DMS79 treated with DMSO at 0.1 percent for 48 hours (cell line): ENCODE measurements at regions not wholly inside any gene's neighbourhood (a gene's known extent, or its start where the extent isn't known, plus 50 kb on each side); places are given as distances from the start of the nearest gene placed in this dataset.
"Not testable (repeated sequence)": the region's sequence is repeated elsewhere in the genome, so short reads cannot be mapped to it uniquely, and the experiment has no call there.

ENCODE experiments used
- DNase-seq: peaks from one replicate; lab custom pipeline; 2025; lab: John Stamatoyannopoulos, UW

DNA sequence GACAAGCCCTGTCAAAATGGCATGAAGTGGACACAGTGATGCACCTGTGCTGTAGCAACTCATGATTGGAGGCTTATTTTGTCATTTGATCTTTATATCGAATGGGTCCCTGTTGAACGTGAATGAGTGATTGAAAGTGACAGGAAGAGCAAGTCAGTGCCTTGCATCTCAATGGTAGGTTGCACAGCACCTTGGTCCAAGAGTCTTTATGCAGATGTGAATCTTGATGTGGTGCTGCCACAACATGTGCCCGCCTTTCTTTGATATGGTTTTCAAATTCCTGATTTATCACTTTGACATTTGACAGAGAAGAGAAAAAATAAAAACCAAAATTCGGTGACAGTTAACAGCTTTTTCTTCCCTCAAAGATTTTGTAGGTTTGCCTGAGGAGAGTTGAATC is 1182.4 kb downstream of the DNAJB9 start:
- DNase-seq, result no peak

DNA sequence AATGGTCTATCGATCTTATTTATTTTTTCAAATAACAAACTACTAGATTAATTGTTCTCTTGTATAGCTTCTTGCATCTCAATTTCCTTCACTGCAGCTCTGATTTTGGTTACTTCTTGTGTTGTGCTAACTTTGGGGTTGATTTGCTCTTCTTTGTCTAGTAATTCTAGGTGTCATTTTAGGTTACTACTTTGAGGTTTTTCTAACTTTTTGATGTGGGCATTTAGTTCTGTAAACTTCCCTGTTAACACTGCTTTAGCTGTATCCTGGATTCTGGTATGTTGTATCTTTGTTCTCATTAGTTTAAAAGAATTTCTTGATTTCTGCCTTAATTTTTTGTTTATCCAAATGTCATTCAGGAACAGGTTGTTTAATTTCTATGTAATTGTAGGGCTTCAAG is 1188.0 kb downstream of the DNAJB9 start:
- DNase-seq, result no peak

DNA sequence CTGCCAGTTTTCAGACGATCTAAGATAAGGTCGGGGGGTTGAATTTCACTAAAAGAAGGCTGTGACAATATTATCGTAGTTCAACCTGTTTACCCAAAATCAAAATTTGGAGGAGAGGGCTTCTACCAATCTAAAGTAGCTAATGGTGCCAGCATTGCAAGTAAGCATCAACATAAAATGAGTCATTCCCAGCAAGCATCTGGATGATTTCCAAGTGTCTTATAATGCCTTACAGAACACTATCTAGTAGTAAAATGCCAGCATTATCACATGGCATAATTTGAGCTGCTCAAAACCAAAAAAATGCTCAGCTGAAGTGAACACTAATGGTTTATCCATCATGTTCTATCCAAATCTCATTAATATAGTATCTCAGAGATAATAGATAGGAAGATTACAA is 1193.9 kb downstream of the DNAJB9 start:
- DNase-seq, result no peak

DNA sequence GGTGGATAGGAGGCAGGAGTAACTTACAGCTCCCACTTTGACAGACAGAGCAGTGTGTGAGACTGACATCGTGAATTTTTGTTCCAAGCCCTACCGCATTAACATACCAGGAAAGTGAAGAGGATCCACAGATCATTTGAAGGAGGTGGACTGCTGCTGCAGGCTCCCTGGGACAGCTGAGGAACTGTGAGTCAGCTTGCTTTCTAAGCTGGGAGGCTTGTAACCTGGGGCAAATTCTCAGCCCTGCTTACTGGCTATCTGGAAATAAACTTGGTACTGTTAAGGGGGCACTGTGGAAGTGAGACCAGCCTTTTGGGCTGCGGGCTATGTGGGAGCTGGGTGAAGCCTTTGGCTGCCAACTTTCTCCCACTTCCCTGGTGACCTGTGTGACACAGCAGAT is 1202.5 kb downstream of the DNAJB9 start:
- DNase-seq, result no peak

DNA sequence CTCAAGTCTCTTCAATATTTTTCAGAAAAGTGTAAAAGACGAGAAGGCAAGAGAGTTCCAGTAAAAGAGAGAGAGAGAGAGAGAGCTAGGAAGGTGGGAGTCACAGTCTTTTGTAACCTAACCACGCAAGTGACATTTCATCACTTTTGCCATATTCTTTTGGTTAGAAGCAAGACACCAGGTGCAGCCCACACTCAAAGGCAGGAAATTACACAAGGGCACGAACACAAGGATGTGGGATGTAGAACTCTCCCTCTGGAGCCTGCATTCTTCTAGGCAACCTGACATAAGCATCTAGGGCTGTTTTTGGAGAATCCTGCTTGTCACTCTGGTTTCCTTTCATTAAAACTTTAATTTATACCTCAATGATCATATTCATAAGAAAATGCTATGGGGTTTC is 1213.1 kb downstream of the DNAJB9 start:
- no peak for DNase-seq

DNA sequence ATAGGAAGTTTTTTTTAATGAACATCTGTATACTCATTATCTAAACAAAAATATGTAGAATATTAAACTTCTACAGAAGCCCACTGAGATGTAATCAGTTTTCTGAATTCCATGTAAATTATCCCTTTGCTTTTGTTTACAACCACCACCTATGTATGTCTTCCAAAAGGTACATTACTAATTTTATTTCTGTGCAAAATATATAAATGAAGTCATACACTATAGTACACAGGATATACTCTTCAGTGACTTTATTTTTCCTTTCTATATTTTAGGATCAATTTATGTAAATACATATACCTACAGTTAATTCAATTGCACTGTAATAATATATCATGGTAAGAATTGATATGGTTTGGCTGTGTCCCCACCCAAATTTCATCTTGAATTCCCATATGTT is 1236.9 kb downstream of the DNAJB9 start:
- no peak for DNase-seq

DNA sequence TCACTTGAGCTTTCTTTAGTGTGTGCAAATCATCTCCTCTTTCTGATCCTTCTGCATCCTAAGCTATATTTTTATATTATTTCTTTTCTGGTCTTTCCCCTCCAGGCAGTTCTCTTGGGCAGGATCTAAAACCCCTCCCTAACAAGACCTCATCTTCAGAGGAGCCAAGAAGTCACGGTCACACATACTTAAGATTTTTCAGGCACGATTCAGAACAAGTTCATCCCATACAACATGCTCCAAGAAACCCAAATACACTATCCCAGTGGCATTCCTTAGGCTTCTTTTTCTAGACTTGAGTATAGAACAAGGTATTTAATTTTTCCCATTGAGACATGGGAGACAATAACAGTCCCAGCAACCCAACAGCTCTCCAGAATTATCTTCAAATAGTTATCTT is 1251.5 kb downstream of the DNAJB9 start:
- no peak for DNase-seq

DNA sequence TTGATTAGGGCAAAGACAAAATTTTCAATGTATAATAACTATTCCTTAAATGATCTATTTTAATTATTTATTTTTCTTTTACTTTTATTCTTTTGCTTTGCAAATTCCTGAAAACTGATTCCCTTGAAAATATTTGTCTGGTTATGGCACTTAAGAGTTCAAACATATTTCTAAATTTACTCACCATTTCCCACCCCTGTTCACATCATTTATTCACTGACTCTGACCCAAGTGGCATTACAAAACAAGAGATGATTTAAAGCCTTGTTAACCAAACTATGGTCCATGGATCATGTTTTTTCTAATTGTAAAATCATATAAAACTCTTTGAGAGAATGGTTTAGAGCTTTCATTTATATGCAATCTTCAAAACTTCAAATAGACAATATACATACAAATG is 1256.1 kb upstream of the LRRN3 start:
- no peak for DNase-seq

DNA sequence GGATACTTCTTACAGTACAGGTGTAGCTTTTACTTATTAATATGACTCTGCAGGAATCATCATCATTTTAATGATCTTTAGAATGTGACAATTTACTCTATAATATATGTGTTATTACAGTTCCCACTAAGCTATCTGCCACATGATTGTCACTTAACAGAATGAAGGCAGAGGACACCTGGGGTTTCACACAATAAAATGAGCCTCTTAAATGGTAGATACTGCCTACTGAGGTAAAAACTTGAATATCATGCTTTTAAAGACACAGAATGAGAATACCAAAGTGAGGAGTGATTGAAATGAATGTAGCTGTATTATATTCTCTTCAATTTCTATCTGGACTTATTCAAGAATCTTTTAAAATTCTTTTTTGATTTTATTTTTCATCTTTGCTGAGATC is 1255.3 kb upstream of the LRRN3 start:
- no peak for DNase-seq

DNA sequence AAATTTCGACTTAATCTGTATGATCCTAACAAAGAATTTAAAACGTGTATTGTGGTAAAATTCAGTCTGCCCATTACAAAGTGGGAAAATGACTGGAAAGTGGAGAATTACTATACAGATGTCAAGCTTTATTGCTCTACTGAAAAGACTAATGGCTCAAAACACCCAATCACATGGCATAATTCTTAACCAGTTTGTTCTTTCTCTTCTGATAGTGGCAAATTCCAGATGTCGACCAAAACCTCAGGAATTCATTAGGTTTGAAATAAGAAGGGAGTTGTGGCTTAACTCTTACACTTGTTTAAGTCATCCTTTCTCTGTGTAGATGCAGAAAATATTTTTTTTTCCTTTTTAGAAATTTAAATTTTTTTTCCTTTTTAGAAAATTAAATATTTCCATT is 1254.9 kb upstream of the LRRN3 start:
- DNase-seq, result no peak

DNA sequence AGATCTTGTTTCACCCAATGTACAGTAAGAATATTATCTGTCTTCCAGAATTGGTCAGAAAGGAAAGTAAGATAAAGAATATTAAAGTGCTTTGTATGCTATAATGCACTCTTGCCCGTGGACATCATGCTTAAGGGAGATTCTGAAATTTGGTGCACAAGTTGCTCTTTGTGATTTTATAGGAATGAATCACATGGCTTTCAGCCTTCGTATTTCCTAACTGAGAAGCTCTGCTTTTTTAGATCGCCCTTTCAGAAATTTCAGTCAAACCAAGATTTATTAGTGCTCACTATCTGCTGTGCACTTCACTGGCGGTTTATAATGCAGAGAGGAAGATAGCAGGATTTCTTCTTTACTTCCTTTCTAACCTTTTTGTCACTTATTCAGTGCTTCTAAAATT is 1248.5 kb upstream of the LRRN3 start:
- DNase-seq, result no peak

DNA sequence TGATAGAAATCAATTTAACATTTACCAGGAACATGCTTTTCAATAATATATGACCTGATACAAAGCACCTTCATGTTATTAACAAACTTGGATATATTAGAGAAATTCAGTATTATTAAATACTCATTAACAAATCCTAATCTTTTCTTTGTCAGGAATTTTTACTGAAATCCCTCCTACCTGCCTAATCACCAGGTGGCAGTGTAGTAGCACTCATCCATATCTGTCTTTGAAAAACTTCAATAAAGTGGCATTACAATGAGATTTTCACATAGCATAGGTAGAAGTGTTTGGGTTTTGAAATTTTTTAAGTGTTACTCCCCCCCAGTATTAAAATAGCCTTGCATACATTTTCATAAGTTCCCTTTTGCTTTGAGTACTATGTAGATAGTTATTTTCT is 1246.6 kb upstream of the LRRN3 start:
- DNase-seq, result peak; percentile 13

DNA sequence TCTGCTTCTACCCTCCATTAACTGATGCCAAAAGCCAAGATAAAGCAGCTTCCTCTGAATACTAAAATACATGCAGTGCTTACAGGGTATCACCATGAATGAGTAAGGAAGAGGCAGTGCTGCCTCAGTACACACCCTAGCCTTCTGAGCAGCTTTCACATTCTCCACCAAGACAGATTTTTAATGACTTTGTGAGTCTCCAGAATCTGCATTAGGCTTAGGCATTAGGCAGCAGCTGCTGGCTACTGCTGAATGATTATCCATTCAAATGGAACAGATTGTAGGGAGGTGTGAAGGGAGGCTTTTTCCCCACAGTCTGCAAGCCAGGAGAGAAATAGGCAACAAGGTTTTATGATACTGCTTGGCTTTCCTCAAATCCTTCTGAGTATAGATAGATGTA is 1226.7 kb upstream of the LRRN3 start:
- DNase-seq, result no peak

DNA sequence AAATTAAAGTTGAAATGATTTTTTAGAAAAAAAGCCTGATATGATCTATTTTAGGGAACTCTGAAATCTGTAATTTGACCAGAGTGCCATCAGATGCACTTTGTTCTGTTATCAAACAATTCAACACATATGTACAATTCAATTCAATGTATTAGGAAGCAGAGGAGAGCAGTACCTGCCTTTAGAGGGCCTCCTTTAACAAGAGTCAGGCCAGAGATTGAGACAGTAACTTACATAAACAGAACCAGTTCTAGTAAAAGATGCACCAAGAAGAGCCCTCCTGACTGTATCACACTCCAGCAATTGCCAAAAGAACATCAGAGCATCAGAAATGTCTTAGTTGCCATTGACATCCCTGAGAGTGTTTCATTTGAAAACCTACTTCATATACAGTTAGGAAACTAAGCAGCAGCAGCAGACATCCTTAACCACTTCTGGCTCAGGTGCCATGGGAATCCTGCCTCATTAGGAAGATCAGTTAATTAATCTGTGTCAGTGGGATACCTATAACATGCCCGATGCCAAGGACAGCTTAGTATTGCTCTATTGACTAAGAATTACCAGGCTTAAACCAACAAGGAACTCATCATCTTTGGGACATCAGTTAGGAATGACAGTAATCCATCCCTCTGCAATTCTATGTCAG is 1222.6 kb upstream of the LRRN3 start:
- DNase-seq, result no peak

DNA sequence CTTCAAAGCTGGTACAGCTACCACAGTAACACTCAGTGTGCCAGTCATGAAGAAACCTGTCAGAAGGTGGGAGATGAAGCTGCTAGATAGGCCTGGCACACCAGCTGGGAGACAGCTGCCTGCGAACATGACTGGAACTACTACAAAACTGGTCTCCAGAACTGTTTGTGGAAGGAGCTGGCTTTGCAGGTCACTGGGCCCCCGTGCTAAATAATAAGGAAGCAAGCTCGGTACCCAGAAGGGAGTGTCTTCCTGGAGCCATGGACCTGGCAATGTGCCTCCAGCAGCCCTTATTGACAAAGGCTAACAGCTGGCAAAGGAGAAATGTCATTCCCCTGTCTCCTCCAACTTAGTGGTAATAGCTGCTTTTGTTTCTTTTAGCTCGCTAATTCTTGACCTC is 1217.6 kb upstream of the LRRN3 start:
- no peak for DNase-seq

DNA sequence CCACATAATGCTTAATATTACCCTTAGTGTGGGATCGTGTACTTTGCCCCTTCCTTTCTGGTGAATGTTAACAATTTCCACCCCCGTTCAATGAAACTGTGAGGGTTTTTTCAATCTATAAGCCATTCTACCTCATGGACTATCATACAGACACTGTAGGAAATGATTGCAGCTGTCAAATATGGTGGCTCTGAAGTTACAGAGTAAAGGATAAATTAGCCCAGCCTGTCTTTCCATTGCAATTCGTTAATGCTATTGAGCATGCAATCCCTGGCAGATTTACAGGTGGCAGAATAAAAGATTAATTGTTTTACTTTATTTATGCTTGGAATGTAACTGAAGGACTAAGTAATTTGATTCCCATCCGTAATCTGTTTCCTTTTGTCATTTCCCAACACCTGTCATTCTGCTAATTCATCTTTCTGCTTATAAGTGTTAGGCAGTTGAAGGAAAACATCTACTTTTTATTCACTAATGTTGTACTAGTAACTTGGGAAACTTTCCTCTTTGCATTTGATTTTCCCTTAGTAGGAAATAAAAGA is 1211.6 kb upstream of the LRRN3 start:
- DNase-seq, result no peak

DNA sequence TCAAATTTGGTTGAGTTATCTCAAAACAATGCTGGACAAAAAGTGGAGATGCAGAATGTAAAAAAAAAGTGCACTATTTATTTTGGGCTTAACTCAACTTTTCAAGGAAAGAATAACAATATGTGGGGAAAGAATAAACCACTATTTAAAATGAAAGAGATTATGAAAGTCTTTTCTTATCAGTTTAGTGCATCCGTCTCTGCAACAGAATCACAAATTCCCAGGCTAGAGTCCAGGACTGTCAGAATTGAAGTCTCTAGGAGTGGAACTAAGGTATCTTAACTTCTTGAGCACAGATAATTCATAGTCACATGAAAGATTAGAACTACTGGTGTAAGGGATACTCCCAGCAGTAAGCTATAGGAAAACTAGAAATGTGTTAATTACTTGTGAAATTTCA is 1200.3 kb upstream of the LRRN3 start:
- DNase-seq, result no peak

DNA sequence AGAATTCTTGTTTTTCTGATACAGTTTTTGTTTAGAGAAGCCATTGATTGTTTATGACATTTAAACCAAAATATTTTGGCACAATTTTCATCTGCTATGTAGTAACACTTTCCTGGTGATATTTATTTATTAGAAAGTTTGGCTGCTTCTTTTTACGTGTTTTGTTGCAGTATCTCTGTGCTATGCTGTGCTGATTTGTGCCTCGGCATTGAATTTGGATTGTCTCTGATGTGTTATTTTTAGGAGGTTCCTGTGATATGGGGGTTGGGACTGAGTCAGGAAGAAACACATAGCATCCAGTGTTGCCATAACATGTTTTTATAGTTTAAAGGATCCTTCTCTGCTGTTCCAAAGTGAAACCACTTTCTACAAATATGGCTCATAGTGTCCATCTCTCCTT is 1197.7 kb upstream of the LRRN3 start:
- DNase-seq, result no peak

DNA sequence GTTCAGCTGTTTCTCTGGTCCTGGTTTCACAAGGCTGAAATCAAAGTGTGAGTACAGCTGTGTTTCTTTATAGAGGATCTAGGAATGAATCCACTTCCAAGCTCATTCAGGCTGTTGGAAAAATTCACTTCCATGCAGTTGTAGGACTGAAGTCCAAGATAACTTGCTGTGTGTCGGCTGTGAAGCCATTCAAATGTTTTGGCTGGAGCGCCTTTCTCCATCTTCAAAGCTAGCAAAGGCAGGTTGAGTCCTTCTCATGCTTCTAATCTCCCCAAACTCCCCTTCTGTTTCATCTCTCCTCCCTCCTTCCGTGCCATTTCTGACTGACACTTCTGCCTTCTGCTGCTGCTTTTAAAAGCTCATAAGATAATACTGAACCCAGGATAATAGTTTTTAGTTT is 1195.4 kb upstream of the LRRN3 start:
- no peak for DNase-seq

DNA sequence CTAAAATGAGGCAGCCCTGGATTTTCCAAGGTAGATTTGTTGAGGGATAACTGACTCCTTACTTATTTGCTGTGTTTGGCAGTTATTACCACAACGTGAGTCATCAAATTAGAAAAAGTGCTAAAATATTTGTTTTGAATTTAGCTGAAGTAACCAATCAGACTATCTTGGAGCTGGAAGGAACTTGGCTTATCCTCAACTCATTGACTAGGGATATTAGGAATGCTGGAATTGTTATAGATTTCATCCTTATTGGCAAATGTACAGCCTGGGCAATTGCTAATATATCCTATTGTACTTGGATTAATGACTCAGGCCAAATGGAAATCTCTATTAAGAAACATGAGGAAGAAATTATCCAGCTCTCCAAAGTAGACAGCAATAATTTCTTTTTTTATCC is 1189.0 kb upstream of the LRRN3 start:
- DNase-seq, result no peak

DNA sequence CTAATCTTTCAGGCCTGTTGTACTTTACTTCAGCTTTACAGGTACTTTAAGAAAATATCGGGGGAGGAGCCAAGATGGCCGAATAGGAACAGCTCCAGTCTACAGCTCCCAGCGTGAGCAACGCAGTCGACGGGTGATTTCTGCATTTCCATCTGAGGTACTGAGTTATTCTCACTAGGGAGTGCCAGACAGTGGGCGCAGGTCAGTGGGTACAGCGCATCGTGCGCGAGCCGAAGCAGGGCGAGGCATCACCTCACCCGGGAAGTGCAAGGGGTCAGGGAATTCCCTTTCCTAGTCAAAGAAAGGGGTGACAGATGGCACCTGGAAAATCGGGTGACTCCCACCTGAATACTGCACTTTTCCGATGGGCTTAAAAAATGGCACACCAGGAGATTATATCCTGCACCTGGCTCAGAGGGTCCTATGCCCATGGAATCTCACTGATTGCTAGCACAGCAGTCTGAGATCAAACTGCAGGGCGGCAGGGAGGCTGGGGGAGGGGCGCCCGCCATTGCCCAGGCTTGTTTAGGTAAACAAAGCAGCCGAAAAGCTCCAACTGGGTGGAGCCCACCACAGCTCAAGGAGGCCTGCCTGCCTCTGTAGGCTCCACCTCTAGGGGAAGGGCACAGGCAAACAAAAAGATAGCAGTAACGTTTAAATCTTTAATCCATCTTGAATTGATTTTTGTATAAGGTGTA is 1185.4 kb upstream of the LRRN3 start:
- not testable (repeated sequence) for DNase-seq

DNA sequence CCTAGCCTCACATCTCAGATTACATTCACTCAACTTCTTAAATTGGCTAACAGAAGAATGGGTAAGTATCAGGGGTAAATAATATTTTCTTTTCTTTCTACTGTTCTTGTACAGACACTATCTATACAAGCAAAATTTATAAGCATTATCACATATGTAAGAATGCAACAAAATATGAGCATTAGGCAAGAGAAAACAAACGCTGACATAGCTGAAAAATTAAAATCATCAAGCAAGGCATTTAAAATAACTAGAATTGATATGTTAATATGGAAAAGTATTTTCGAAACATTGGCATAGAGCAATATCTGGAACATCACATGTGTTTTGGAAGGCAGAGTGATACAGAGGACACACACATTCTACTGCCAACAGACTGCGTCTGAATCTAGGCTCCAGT is 1175.3 kb upstream of the LRRN3 start:
- DNase-seq, result no peak

DNA sequence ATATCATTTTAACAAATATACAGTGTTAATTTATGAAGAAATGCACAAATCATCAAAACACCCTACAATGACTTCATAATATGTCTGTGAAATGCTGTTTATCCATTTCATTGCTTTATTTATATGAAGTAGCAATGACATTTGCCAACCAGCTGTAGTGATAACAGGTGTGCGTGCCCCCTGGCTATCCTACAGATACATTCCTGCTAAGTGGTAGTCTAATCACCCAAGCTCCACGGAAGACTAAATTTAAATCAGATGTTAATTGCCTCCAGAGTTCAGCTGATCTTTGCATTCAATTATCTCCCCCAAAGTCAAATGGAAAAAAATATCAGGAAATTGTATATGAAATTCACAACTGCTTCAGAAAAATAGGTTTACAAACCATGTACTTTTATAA is 1164.2 kb upstream of the LRRN3 start:
- no peak for DNase-seq

DNA sequence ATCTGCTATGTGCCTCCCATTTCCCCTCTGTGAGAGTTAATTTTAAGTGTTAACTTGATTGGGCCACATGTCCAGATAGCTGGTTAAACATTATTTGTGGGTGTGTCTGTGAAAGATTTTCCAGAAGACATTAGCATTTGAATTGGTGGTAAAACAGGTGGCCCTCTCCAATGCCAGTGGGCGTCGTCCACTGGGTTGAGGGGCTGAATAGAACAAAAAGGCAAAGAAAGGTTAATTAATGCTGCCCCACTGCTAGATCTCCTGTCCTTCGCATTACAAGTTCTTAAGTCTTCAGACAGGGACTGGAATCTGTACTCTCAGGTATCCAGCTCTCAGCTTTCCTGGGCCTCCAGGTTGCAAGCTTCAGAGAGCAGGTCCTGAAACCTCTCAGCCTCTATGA is 1160.9 kb upstream of the LRRN3 start:
- no peak for DNase-seq
